Glutamatergic neuron (in vitro differentiated cells): ENCODE measurements at regions not wholly inside any gene's neighbourhood (a gene's known extent, or its start where the extent isn't known, plus 50 kb on each side); places are given as distances from the start of the nearest gene placed in this dataset.
A peak's percentile ranks its signal among the peaks of the same experiment; 100 is the strongest.

Experiments
- DNase-seq: peaks from one replicate; pipeline ENCODE4 v3.0.0; 2022
- H3K27ac Mint-ChIP-seq: one replicate; pipeline ENCODE4 v1.8.0; 2020; ENCODE audit warnings: mild to moderate bottlenecking, mixed read lengths, inconsistent platforms; ENCODE audit not compliant: unreplicated experiment
- H3K27me3 Mint-ChIP-seq: one replicate; pipeline ENCODE4 v1.8.0; 2020; ENCODE audit warnings: mild to moderate bottlenecking, moderate library complexity, mixed read lengths, inconsistent platforms; ENCODE audit not compliant: unreplicated experiment
- H3K36me3 Mint-ChIP-seq: one replicate; pipeline ENCODE4 v1.8.0; 2020; ENCODE audit warnings: mild to moderate bottlenecking, mixed read lengths, inconsistent platforms; ENCODE audit not compliant: unreplicated experiment
- H3K4me1 Mint-ChIP-seq: one replicate; pipeline ENCODE4 v1.8.0; 2020; ENCODE audit warnings: mild to moderate bottlenecking, low read depth, mixed read lengths, inconsistent platforms; ENCODE audit not compliant: unreplicated experiment
- H3K4me3 Mint-ChIP-seq: one replicate; pipeline ENCODE4 v1.8.0; 2020; ENCODE audit warnings: mild to moderate bottlenecking, mixed read lengths, inconsistent platforms; ENCODE audit not compliant: unreplicated experiment
- H3K9me3 Mint-ChIP-seq: one replicate; pipeline ENCODE4 v1.8.0; 2020; ENCODE audit warnings: mild to moderate bottlenecking, moderate library complexity, mixed read lengths, inconsistent platforms; ENCODE audit not compliant: unreplicated experiment
- CTCF ChIP-seq: fragments of 200-600 bp; sonication (generic); IDR thresholded peaks from one replicate; pipeline ENCODE4 v1.5.0; 2021; ENCODE audit not compliant: partially characterized antibody, unreplicated experiment

GRCh38 chrX:10707773-10708172 is 87.4 kb upstream of the MID1 start:
- Mint-ChIP-seq H3K4me1 (no peaks in the 10 kb centered on the region), H3K27me3 (no peaks in the 10 kb centered on the region), H3K27ac (no peak overlapping the region), H3K4me3 (no peak overlapping the region), H3K36me3 (no peaks in the 10 kb centered on the region), H3K9me3 (no peaks in the 10 kb centered on the region)
- DNase-seq: no peak
- no peak for TF ChIP-seq CTCF

- H3K4me1 Mint-ChIP-seq: no peaks in the 10 kb centered on the region
- no peaks in the 10 kb centered on the region for H3K27me3 Mint-ChIP-seq
- H3K27ac Mint-ChIP-seq: no peak overlapping the region
- H3K4me3 Mint-ChIP-seq: no peak overlapping the region
- H3K9me3 Mint-ChIP-seq: no peaks in the 10 kb centered on the region
- no peak for DNase-seq
- TF ChIP-seq CTCF: no peak
- H3K36me3 Mint-ChIP-seq: no peaks in the 10 kb centered on the region
These were observed 88.9 kb upstream of the MID1 start for GRCh38 chrX:10709276-10709675.

DNA sequence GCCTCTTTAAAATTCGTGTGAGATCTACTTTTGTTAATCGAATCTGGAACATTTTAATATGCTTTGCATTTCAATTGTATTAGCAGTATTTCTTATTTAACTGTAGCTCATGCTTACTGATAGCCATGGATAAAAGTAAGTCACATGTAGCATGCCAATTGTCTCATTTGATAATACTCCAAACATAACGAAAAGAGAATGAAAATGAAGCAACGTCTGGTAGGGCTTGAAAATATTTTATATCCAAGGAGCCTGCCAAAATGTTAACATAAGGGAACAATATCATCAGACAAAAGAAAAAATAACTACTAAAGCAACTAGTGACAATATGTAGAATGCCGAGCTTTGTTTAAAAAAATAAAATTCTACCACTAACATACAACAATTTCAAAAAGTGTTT is 94.1 kb upstream of the MID1 start:
- Mint-ChIP-seq H3K27ac (no peak overlapping the region), H3K36me3 (no peaks in the 10 kb centered on the region), H3K4me3 (no peak overlapping the region), H3K4me1 (no peaks in the 10 kb centered on the region), H3K27me3 (no peaks in the 10 kb centered on the region), H3K9me3 (no peaks in the 10 kb centered on the region)
- no peak for DNase-seq
- TF ChIP-seq CTCF: no peak

DNA sequence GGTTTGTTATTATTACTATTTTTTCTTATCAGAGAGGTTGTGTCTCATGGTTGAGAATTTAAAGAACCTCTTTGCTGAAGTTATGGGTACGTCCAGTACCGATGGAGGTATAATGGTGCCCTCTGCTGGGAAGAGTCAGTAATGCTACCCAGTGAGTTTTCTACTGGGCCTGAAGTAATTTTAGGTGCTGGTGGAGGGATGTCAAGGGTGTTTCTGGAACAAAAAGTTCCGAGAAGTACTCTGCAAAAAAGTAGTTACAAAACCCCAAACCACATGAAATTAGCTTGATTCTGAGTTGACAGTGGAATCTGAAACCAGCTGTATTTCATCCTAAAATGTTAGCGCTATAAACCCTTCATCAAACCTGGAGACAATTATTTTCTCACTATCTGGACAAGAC is 102.5 kb upstream of the MID1 start:
- Mint-ChIP-seq H3K9me3 (no peaks in the 10 kb centered on the region), H3K27me3 (no peaks in the 10 kb centered on the region), H3K4me1 (no peaks in the 10 kb centered on the region), H3K4me3 (no peak overlapping the region), H3K36me3 (no peaks in the 10 kb centered on the region), H3K27ac (no peak overlapping the region)
- peak; percentile 48 for DNase-seq
- TF ChIP-seq CTCF: peak; percentile 71

- TF ChIP-seq CTCF: peak; percentile 65
- Mint-ChIP-seq H3K9me3 (no peaks in the 10 kb centered on the region), H3K27me3 (no peaks in the 10 kb centered on the region), H3K4me1 (no peaks in the 10 kb centered on the region), H3K36me3 (no peaks in the 10 kb centered on the region), H3K4me3 (no peak overlapping the region), H3K27ac (no peak overlapping the region)
- no peak for DNase-seq
These were observed 104.7 kb upstream of the MID1 start for GRCh38 chrX:10725071-10725470.
